Upper lobe of left lung (tissue), 4 donors: ENCODE measurements at regions not wholly inside any gene's neighbourhood (a gene's known extent, or its start where the extent isn't known, plus 50 kb on each side); places are given as distances from the start of the nearest gene placed in this dataset.

Source experiments
- CTCF ChIP-seq, 6 experiments: fragments of 450-650 bp in 4 of 6; fragments of 200-600 bp in 2 of 6; sonication (generic) in 2 of 6; IDR thresholded peaks; one replicate each; pipeline ENCODE4 v1.5.1; 2016 to 2019; ENCODE audit warnings: antibody characterized with exemption in 6 of 6
- POLR2A ChIP-seq, 4 donors: fragments of 450-650 bp; IDR thresholded peaks; one replicate each; pipeline ENCODE4 v1.5.1; 2016 to 2017; ENCODE audit warnings: antibody characterized with exemption in 4 of 4, mild to moderate bottlenecking in 2 of 4

DNA sequence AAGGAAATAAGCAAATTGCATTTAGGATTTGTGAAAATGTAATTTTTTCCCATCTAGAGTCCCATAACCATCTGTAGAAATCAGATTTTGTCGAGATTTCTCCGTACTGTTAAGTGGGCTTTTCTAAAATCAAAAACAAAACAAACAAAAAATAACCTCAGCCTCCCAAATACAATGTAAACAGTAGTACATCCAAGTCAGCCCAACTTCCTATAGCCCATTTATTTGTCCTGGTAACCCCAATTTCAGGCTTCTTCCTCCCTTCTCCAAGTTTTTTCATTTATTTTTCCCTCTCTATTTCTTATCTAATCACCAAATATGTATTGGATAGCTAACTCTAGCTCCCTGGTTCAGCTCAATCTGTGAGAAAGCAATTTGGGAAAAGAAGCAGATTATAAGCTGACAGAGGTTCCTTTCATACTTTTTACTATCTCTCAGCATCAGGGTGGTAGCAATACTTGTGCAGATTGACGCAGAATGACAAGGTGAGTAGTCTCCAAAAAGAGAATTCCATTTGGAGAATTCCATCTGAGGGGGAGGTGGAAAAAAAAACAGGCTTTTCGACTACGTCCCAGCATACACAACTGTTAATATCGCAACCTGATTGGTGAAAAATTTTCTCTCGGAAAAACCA lies 132.6 kb upstream of the BTN3A2 start:
- TF ChIP-seq CTCF (IDR thresholded peaks at IDR 0.05): no peak
- no peak for TF ChIP-seq POLR2A (IDR thresholded peaks at IDR 0.05)
